AG09309 (cell line): ENCODE measurements at regions not wholly inside any gene's neighbourhood (a gene's known extent, or its start where the extent isn't known, plus 50 kb on each side); places are given as distances from the start of the nearest gene placed in this dataset.
"Not testable (repeated sequence)": the region's sequence is repeated elsewhere in the genome, so short reads cannot be mapped to it uniquely, and the experiment has no call there.

Experiments
- DNase-seq: peaks from one replicate; pipeline ENCODE4 v3.0.0-alpha.2; 2010; ENCODE audit warnings: low read depth
- H3K4me3 ChIP-seq: 2 replicates; pipeline ENCODE4 v1.5.1; 2011; ENCODE audit warnings: mild to moderate bottlenecking, low read depth, low read length, moderate library complexity; ENCODE audit not compliant: control insufficient read depth
- TF ChIP-seq, protein P1 (sequence below): IDR thresholded peaks from 2 replicates; pipeline ENCODE4 v1.5.1; 2011; ENCODE audit warnings: mild to moderate bottlenecking, low read depth, low read length, inconsistent platforms; ENCODE audit not compliant: insufficient read depth, control insufficient read depth; ENCODE audit errors: missing control alignments

DNA sequence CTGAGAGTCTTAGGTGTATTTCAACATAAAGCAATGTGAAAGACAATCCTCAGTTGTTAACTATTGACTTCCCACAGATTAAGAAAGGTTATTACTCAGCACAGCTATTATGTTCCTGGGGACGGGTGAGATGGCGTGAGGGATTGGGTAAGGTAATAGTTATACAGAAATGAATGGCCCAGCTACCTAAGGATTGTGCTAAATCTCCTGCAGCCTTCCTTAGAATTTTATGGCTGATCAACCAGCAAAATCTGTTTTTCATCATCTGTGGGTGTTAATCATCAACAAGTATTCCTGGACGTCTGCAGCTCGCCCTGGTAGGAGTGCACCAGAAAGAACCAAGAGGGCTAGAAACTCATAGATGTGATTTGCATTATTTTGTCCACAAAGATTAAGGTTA lies 146.0 kb upstream of the IVNS1ABP start:
- TF ChIP-seq, protein P1, sequence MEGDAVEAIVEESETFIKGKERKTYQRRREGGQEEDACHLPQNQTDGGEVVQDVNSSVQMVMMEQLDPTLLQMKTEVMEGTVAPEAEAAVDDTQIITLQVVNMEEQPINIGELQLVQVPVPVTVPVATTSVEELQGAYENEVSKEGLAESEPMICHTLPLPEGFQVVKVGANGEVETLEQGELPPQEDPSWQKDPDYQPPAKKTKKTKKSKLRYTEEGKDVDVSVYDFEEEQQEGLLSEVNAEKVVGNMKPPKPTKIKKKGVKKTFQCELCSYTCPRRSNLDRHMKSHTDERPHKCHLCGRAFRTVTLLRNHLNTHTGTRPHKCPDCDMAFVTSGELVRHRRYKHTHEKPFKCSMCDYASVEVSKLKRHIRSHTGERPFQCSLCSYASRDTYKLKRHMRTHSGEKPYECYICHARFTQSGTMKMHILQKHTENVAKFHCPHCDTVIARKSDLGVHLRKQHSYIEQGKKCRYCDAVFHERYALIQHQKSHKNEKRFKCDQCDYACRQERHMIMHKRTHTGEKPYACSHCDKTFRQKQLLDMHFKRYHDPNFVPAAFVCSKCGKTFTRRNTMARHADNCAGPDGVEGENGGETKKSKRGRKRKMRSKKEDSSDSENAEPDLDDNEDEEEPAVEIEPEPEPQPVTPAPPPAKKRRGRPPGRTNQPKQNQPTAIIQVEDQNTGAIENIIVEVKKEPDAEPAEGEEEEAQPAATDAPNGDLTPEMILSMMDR, result no peak
- DNase-seq, result peak; percentile 48
- H3K4me3 ChIP-seq, result no peak overlapping the region

DNA sequence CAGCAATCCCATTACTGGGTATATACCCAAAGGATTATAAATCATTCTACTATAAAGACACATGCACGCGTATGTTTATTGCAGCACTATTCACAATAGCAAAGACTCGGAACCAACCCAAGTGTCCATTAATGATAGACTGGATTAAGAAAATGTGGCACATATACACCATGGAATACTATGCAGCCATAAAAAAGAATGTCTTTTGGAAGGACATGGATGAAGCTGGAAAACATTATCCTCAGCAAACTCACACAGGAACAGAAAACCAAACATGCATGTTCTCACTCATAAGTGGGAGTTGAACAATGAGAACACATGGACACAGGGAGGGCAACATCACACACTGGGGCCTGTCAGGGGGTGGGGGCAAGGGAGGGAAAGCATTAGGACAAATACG lies 143.7 kb upstream of the IVNS1ABP start:
- DNase-seq, H3K4me3 ChIP-seq: not testable (repeated sequence)

DNA sequence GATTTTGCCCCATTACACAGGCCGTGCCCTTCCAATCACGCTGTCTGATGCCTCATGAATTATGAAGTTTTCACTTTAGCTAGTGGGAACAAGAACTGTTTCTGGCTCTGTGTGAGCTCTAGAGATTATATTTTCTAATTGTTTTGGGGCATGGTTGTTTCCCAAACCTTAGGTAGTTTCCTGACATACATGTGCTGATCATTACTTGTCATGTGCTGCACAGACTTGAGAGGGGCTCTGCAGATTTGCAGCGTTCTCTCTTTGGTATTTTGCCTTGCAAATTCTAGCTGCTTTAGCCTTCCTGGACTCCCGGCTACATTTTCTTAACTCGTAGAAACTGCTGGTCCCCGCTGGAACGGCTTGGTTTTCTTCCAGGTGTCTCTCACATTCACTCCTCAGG lies 142.1 kb upstream of the IVNS1ABP start:
- H3K4me3 ChIP-seq, result no peak overlapping the region
- TF ChIP-seq, protein P1, result no peak
- DNase-seq, result no peak

DNA sequence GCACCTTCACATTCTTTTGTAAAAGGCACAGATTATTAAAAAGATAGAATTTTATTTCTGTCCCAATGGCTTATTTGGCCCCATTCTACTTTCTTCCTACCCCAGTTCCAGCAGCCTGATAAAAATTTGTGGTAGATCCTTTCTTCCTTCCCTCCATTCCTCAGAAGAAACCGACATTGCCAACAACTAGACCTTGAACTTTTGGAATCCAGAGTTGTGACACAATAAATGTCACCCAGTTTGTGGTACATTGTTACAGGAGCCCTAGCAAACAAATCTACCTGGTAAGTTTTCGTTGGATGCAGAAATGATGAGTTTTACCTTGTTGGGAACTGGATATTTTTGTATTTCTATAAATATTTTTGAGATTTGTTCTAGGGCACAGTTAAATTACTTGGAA lies 141.6 kb upstream of the IVNS1ABP start:
- TF ChIP-seq, protein P1, result no peak

DNA sequence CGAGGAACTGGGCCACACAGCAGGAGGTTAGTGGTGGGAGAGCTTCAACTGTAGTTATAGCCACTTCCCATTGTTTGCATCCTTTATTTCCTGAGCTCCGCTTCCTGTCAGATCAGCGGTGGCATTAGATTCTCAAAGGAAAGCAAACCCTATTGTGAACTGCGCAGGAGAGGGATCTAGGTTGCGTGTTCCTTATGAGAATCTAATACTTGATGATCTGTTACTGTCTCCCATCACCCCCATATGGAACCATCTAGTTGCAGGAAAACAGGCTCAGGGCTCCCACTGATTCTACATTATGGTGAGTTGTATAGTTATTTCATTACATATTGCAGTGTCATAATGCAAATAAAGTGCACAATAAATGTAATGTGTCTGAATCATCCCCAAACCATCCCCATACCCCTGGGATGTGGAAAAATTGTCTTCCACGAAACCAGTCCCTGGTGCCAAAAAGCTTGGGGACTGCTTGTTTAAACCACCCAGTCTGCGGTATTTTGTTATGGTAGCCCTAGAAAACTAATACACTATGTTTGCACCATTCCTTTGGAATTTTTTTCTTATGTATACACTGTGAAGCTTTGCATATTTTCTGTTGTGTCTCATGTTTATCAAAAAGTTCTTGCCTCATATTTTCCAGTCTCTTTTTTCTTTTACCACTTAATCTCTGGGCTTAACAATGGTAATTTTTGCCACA lies 136.6 kb upstream of the IVNS1ABP start:
- TF ChIP-seq, protein P1, result no peak
- no peak overlapping the region for H3K4me3 ChIP-seq
- peak; percentile 50 for DNase-seq

More for the DNA sequence above, 141.6 kb upstream of the IVNS1ABP start:
- no peak overlapping the region for H3K4me3 ChIP-seq
- DNase-seq, result no peak

DNA sequence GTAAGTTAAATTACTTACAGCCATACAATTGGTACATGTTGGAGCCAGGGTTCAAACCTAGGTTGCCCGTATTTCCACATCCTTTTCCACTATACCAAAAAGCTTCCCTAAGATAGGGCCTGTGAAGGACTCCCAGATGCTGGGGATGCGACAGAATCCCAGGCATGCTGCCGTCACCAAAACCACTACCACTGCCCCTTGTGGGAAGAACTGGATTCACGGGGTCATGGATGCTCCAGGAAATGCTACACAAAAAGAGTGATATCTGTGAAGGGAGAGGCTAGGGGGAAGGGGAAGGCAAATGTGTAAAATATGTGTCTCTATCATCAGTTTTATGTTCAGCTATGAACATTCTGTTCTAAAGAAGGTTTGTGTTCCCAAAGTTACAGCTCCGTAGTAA lies 133.9 kb upstream of the IVNS1ABP start:
- no peak for DNase-seq
- no peak overlapping the region for H3K4me3 ChIP-seq
- TF ChIP-seq, protein P1, result no peak

DNA sequence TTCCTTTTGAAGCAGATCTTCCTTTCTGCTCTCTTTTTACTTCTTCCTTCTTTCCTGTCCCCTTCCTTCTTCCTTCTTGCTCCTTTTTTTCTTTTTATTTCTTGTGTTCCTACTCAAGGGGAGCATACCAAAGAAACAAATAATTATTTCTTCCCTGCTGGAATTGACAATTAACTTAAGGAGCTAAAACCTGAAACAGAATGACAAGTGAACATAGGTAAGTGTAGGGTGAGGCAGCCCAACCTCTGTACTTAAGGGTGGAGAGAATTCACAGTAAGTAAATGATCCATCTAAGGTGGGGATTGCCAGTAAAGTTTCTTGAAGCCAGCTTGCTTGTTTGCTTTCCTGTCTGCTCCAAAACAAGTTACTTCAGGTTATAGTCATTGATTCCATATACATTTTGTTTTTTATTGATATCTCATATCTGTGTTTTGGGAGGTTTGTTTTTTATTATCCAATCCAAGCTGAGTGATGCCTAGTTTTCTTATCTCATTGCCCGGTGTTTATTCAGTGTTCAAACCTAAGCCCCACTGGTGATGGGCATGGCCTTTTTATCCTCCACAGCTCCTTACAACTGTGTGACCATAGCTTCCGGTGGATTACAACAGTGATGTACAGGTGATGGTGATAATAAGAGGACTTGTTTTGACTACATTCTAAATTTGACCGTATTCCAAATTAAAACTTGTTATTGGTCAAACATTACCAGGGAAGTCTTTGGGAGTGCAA lies 133.2 kb upstream of the IVNS1ABP start:
- TF ChIP-seq, protein P1, result no peak
- DNase-seq, result no peak
- H3K4me3 ChIP-seq, result no peak overlapping the region
